ENCODE measurements at regions not wholly inside any gene's neighbourhood (a gene's known extent, or its start where the extent isn't known, plus 50 kb on each side); places are given as distances from the start of the nearest gene placed in this dataset.

DNA sequence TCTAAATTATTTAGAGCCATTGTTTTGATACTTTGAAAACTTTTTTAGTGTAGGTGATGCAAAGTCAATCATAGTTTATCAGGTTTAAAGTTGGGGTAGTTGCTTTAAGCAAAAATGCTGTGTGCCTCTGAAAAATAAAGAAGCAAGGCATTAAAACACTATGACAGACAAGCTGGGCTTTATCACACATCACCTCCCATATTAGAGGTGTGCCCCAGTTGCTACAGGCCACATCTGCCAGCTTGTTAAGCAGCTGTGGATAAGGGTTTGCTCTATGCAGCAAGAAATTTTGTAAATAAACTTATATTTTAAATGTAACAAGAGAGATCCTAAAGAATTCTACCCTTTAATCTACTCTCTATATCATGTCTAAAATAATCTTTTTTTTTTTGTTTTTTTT, 255.8 kb downstream of the B3GLCT start:
- TF ChIP-seq MYC (IDR thresholded peaks at IDR 0.05; ENCODE audit: low read depth, low read length), result no peak
- TF ChIP-seq, protein P1, sequence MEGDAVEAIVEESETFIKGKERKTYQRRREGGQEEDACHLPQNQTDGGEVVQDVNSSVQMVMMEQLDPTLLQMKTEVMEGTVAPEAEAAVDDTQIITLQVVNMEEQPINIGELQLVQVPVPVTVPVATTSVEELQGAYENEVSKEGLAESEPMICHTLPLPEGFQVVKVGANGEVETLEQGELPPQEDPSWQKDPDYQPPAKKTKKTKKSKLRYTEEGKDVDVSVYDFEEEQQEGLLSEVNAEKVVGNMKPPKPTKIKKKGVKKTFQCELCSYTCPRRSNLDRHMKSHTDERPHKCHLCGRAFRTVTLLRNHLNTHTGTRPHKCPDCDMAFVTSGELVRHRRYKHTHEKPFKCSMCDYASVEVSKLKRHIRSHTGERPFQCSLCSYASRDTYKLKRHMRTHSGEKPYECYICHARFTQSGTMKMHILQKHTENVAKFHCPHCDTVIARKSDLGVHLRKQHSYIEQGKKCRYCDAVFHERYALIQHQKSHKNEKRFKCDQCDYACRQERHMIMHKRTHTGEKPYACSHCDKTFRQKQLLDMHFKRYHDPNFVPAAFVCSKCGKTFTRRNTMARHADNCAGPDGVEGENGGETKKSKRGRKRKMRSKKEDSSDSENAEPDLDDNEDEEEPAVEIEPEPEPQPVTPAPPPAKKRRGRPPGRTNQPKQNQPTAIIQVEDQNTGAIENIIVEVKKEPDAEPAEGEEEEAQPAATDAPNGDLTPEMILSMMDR (IDR thresholded peaks at IDR 0.05; ENCODE audit: low read depth, low read length), result no peak
- TF ChIP-seq POLR2A (IDR thresholded peaks at IDR 0.05; ENCODE audit: extremely low read depth, insufficient read length), result no peak

All from NB4 (cell line).